ENCODE measurements at regions not wholly inside any gene's neighbourhood (a gene's known extent, or its start where the extent isn't known, plus 50 kb on each side); places are given as distances from the start of the nearest gene placed in this dataset.
A peak's percentile ranks its signal among the peaks of the same experiment; 100 is the strongest.

GRCh38 chr14:86221000-86221399, 691.1 kb downstream of the FLRT2 start:
- no peaks in the 10 kb centered on the region for H3K36me3 ChIP-seq (replicated peaks in 1 of 2; ENCODE audit: insufficient read depth in 1 of 2, low read depth in 2 of 2)
- no peaks in the 10 kb centered on the region for H3K27me3 ChIP-seq
- ATAC-seq: no peak
- no peak overlapping the region for H3K27ac ChIP-seq
- intact Hi-C loops (cut with DNase I): no loop called here
- no peak for DNase-seq
- no peaks in the 10 kb centered on the region for H3K9me3 ChIP-seq
- no peaks in the 10 kb centered on the region for H3K4me1 ChIP-seq
- no peak overlapping the region for H3K4me3 ChIP-seq
- 66 to 69% methylated on average over 3 of the region's 3 CpGs for WGBS, 2 donors
- TF ChIP-seq POLR2A (IDR thresholded peaks at IDR 0.05): no peak
- TF ChIP-seq, protein P1, sequence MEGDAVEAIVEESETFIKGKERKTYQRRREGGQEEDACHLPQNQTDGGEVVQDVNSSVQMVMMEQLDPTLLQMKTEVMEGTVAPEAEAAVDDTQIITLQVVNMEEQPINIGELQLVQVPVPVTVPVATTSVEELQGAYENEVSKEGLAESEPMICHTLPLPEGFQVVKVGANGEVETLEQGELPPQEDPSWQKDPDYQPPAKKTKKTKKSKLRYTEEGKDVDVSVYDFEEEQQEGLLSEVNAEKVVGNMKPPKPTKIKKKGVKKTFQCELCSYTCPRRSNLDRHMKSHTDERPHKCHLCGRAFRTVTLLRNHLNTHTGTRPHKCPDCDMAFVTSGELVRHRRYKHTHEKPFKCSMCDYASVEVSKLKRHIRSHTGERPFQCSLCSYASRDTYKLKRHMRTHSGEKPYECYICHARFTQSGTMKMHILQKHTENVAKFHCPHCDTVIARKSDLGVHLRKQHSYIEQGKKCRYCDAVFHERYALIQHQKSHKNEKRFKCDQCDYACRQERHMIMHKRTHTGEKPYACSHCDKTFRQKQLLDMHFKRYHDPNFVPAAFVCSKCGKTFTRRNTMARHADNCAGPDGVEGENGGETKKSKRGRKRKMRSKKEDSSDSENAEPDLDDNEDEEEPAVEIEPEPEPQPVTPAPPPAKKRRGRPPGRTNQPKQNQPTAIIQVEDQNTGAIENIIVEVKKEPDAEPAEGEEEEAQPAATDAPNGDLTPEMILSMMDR (IDR thresholded peaks at IDR 0.05): no peak

DNA sequence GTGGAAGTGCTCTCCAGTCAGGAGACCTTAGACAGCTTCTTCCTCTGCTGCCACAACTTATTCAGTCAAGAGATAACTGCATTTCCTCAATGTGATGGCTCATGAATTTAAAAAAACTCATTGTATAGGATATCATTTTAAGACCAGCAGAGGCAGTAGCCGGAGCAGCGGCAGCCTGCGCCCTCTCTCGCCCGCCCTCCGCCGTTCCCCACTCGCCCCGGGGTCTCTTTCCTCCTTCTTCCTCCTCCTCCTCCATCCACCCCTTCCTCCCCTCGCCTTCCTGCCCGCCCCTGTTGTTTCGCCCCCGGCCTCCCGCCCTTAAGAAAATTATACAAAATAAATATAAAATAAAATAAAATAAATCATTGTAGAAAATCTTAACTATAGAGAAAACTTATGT, 687.6 kb downstream of the FLRT2 start:
- intact Hi-C loops (cut with DNase I): no loop called here
- ATAC-seq (no peak), DNase-seq (no peak)
- no peaks in the 10 kb centered on the region for H3K27me3 ChIP-seq
- TF ChIP-seq, protein P1 (IDR thresholded peaks at IDR 0.05): no peak
- no peak for TF ChIP-seq POLR2A (IDR thresholded peaks at IDR 0.05)
- H3K36me3 ChIP-seq (replicated peaks in 1 of 2; ENCODE audit: insufficient read depth in 1 of 2, low read depth in 2 of 2): no peaks in the 10 kb centered on the region
- H3K9me3 ChIP-seq: no peaks in the 10 kb centered on the region
- no peaks in the 10 kb centered on the region for H3K4me1 ChIP-seq
- 76 to 85% methylated on average over 14 of the region's 14 CpGs for WGBS, 2 donors
- H3K27ac ChIP-seq: no peak overlapping the region
- H3K4me3 ChIP-seq: no peak overlapping the region

DNA sequence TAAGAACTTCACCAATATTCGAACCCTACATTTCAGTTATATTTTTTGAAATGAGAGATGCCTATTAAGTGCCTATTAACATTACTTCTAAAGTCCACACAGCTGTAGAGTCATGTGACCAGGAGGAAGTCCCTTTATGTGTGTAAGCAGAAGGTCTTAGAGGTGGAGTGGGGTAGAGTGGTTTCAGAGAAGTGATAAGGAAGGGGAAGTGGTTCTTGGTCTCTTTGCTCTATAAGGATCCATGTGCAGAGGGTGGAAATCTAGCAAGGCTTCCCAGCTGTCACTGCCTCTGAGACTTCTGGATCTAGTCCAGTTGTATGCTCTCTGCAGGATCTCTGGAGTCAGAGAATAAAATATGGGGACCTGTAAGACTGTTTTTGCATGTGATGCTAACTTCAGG, 673.9 kb downstream of the FLRT2 start:
- H3K27ac ChIP-seq: no peak overlapping the region
- no peaks in the 10 kb centered on the region for H3K4me1 ChIP-seq
- 51 to 66% methylated on average over 1 of the region's 1 CpG for WGBS, 2 donors
- no peaks in the 10 kb centered on the region for H3K36me3 ChIP-seq (replicated peaks in 1 of 2; ENCODE audit: insufficient read depth in 1 of 2, low read depth in 2 of 2)
- intact Hi-C loops (cut with DNase I): no loop called here
- no peak for TF ChIP-seq POLR2A (IDR thresholded peaks at IDR 0.05)
- TF ChIP-seq, protein P1 (IDR thresholded peaks at IDR 0.05): no peak
- H3K4me3 ChIP-seq: no peak overlapping the region
- no peaks in the 10 kb centered on the region for H3K9me3 ChIP-seq
- DNase-seq (no peak), ATAC-seq (no peak)
- H3K27me3 ChIP-seq: no peaks in the 10 kb centered on the region

GRCh38 chr14:86196471-86196870, 666.5 kb downstream of the FLRT2 start:
- H3K4me1 ChIP-seq: no peaks in the 10 kb centered on the region
- peak in 1 of 4 donors; percentile 18 for DNase-seq
- H3K27me3 ChIP-seq: no peaks in the 10 kb centered on the region
- intact Hi-C loops (cut with DNase I): no loop called here
- H3K4me3 ChIP-seq: no peak overlapping the region
- H3K36me3 ChIP-seq (replicated peaks in 1 of 2; ENCODE audit: insufficient read depth in 1 of 2, low read depth in 2 of 2): no peaks in the 10 kb centered on the region
- ATAC-seq: no peak
- H3K9me3 ChIP-seq: no peaks in the 10 kb centered on the region
- no peak overlapping the region for H3K27ac ChIP-seq
- 25 to 34% methylated on average over 4 of the region's 4 CpGs for whole genome bisulfite sequencing, 2 donors
- TF ChIP-seq POLR2A (IDR thresholded peaks at IDR 0.05): no peak
- TF ChIP-seq, protein P1 (IDR thresholded peaks at IDR 0.05): no peak

DNA sequence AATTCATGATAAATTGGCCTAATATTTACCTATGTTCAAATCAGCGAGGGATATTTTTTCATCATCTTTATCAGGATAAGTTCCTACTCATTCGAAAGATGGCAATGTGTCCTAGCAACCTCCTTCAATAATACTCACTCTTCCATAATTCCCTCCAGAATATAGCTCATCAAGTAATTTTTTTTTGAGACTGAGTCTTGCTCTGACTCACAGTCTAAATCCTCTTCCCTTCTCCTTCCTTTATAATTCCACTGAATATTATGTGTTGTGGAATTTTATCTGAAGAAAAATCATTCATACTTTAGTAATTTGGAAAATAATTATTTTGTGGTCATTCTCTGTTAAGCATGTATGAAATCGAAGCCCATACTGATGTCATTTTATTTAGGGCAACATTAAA, 663.8 kb downstream of the FLRT2 start:
- H3K9me3 ChIP-seq: no peaks in the 10 kb centered on the region
- no peak overlapping the region for H3K4me3 ChIP-seq
- no peaks in the 10 kb centered on the region for H3K4me1 ChIP-seq
- intact Hi-C loops (cut with DNase I): no loop called here
- WGBS, 2 donors: 38 to 49% methylated on average over 3 of the region's 3 CpGs
- ATAC-seq (no peak), DNase-seq (no peak)
- H3K36me3 ChIP-seq (replicated peaks in 1 of 2; ENCODE audit: insufficient read depth in 1 of 2, low read depth in 2 of 2): no peaks in the 10 kb centered on the region
- H3K27me3 ChIP-seq: no peaks in the 10 kb centered on the region
- H3K27ac ChIP-seq: no peak overlapping the region
- TF ChIP-seq, protein P1 (IDR thresholded peaks at IDR 0.05): no peak
- TF ChIP-seq POLR2A (IDR thresholded peaks at IDR 0.05): no peak

All from body of pancreas (tissue), 4 donors.